Osteocyte (in vitro differentiated cells): ENCODE measurements at regions not wholly inside any gene's neighbourhood (a gene's known extent, or its start where the extent isn't known, plus 50 kb on each side); places are given as distances from the start of the nearest gene placed in this dataset.

ENCODE experiments used
- DNase-seq: peaks from one replicate; pipeline ENCODE4 v3.0.0; 2021; ENCODE audit warnings: mixed read lengths; ENCODE audit not compliant: unreplicated experiment; ENCODE audit errors: extremely low spot score
- H3K27ac Mint-ChIP-seq: one replicate; pipeline ENCODE4 v1.8.0; 2021; ENCODE audit warnings: mild to moderate bottlenecking, mixed read lengths; ENCODE audit not compliant: unreplicated experiment
- H3K27me3 Mint-ChIP-seq: one replicate; pipeline ENCODE4 v1.8.0; 2021; ENCODE audit warnings: mixed read lengths; ENCODE audit not compliant: unreplicated experiment
- H3K36me3 Mint-ChIP-seq: one replicate; pipeline ENCODE4 v1.8.0; 2021; ENCODE audit warnings: mixed read lengths; ENCODE audit not compliant: unreplicated experiment
- H3K4me1 Mint-ChIP-seq: one replicate; pipeline ENCODE4 v1.8.0; 2021; ENCODE audit warnings: mixed read lengths; ENCODE audit not compliant: unreplicated experiment
- H3K4me3 Mint-ChIP-seq: one replicate; pipeline ENCODE4 v1.8.0; 2021; ENCODE audit warnings: mild to moderate bottlenecking, moderate library complexity, mixed read lengths; ENCODE audit not compliant: unreplicated experiment
- H3K9me3 Mint-ChIP-seq: one replicate; pipeline ENCODE4 v1.8.0; 2021; ENCODE audit warnings: mixed read lengths; ENCODE audit not compliant: unreplicated experiment
- CTCF ChIP-seq: fragments of 200-600 bp; sonication (generic); IDR thresholded peaks from 2 replicates; pipeline ENCODE4 v1.5.0; 2021; ENCODE audit warnings: antibody characterized with exemption, mild to moderate bottlenecking, moderate library complexity

- Mint-ChIP-seq H3K4me1 (peaks cover 19% of the 10 kb centered on the region), H3K27ac (no peak overlapping the region), H3K4me3 (no peak overlapping the region), H3K27me3 (no peaks in the 10 kb centered on the region), H3K9me3 (no peaks in the 10 kb centered on the region), H3K36me3 (no peaks in the 10 kb centered on the region)
- no peak for DNase-seq
- TF ChIP-seq CTCF, result no peak
Observed at GRCh38 chr7:426510-426909, 93.1 kb downstream of the PDGFA start.

- H3K9me3 Mint-ChIP-seq, result no peaks in the 10 kb centered on the region
- no peak overlapping the region for H3K4me3 Mint-ChIP-seq
- no peaks in the 10 kb centered on the region for H3K36me3 Mint-ChIP-seq
- H3K27me3 Mint-ChIP-seq, result no peaks in the 10 kb centered on the region
- H3K4me1 Mint-ChIP-seq, result peaks cover 25% of the 10 kb centered on the region
- no peak overlapping the region for H3K27ac Mint-ChIP-seq
- no peak for DNase-seq
- no peak for TF ChIP-seq CTCF
Observed at GRCh38 chr7:427506-428103, 92.0 kb downstream of the PDGFA start.

GRCh38 chr7:428387-428786 lies 91.3 kb downstream of the PDGFA start:
- H3K4me3 Mint-ChIP-seq, result no peak overlapping the region
- no peak for DNase-seq
- H3K36me3 Mint-ChIP-seq, result no peaks in the 10 kb centered on the region
- H3K9me3 Mint-ChIP-seq, result no peaks in the 10 kb centered on the region
- H3K27ac Mint-ChIP-seq, result no peak overlapping the region
- H3K4me1 Mint-ChIP-seq, result peaks cover 27% of the 10 kb centered on the region
- no peaks in the 10 kb centered on the region for H3K27me3 Mint-ChIP-seq
- no peak for TF ChIP-seq CTCF

GRCh38 chr7:428927-429827 lies 90.5 kb downstream of the PDGFA start:
- Mint-ChIP-seq H3K9me3 (no peaks in the 10 kb centered on the region), H3K27ac (no peak overlapping the region), H3K4me1 (peaks cover 26% of the 10 kb centered on the region), H3K27me3 (no peaks in the 10 kb centered on the region), H3K4me3 (no peak overlapping the region), H3K36me3 (no peaks in the 10 kb centered on the region)
- no peak for DNase-seq
- TF ChIP-seq CTCF, result no peak

- Mint-ChIP-seq H3K36me3 (no peaks in the 10 kb centered on the region), H3K4me1 (peaks cover 26% of the 10 kb centered on the region), H3K9me3 (no peaks in the 10 kb centered on the region), H3K4me3 (no peak overlapping the region), H3K27me3 (no peaks in the 10 kb centered on the region), H3K27ac (no peak overlapping the region)
- no peak for TF ChIP-seq CTCF
- no peak for DNase-seq
Observed at GRCh38 chr7:429828-430180, 89.8 kb downstream of the PDGFA start.
